Caco-2 (cell line): ENCODE measurements at regions not wholly inside any gene's neighbourhood (a gene's known extent, or its start where the extent isn't known, plus 50 kb on each side); places are given as distances from the start of the nearest gene placed in this dataset.

Experiments
- BruUV-seq: library from RNA; stranded (reverse); fragments of 400-500 nt; replicated peaks from 2 replicates; lab custom pipeline; 2021; lab: Mats Ljungman, UMichigan
- CTCF ChIA-PET: fragments of 300-600 bp; sonication (Branson Sonifier 250); formaldehyde crosslinking; loops from one replicate; lab custom pipeline; 2022; ENCODE audit warnings: antibody characterized with exemption; lab: Charles Lee
- POLR2A ChIA-PET: fragments of 300-600 bp; sonication (Branson Sonifier 250); formaldehyde crosslinking; loops from one replicate; lab custom pipeline; 2022; ENCODE audit warnings: antibody characterized with exemption; lab: Charles Lee
- DNase-seq, 2 experiments: peaks; one replicate each; pipeline versions ENCODE4 v3.0.0 to v3.0.0-alpha.2; 2020 to 2022
- H3K27me3 ChIP-seq: replicated peaks from 2 replicates; pipeline ENCODE4 v1.6.0; 2011; ENCODE audit warnings: low read length; ENCODE audit not compliant: control insufficient read depth, insufficient read depth
- H3K36me3 ChIP-seq: 2 replicates; pipeline ENCODE4 v1.5.1; 2011; ENCODE audit warnings: low read length; ENCODE audit not compliant: control insufficient read depth, insufficient read depth
- H3K4me1 ChIP-seq: fragments of 250-450 bp; sonication (Bioruptor Pico); 2 replicates; pipeline ENCODE4 v1.5.1; 2020; ENCODE audit warnings: mild to moderate bottlenecking
- H3K4me3 ChIP-seq: 2 replicates; pipeline ENCODE4 v1.5.1; 2011; ENCODE audit warnings: low read depth, mild to moderate bottlenecking, control low read depth, low read length
- H3K9me3 ChIP-seq: fragments of 250-450 bp; sonication (Bioruptor Pico); 2 replicates; pipeline ENCODE4 v1.5.1; 2020; ENCODE audit warnings: mild to moderate bottlenecking, moderate library complexity
- H3K27ac Mint-ChIP-seq: one replicate; pipeline ENCODE4 v1.8.0; 2022; ENCODE audit warnings: mixed read lengths; ENCODE audit not compliant: unreplicated experiment
- H3K27me3 Mint-ChIP-seq: one replicate; pipeline ENCODE4 v1.8.0; 2022; ENCODE audit warnings: mixed read lengths; ENCODE audit not compliant: insufficient read depth, unreplicated experiment
- H3K36me3 Mint-ChIP-seq: one replicate; pipeline ENCODE4 v1.8.0; 2022; ENCODE audit warnings: mild to moderate bottlenecking, mixed read lengths; ENCODE audit not compliant: insufficient read depth, unreplicated experiment
- H3K4me1 Mint-ChIP-seq: one replicate; pipeline ENCODE4 v1.8.0; 2022; ENCODE audit warnings: low read depth, mixed read lengths; ENCODE audit not compliant: unreplicated experiment
- H3K4me3 Mint-ChIP-seq: one replicate; pipeline ENCODE4 v1.8.0; 2022; ENCODE audit warnings: mild to moderate bottlenecking, moderate library complexity, mixed read lengths; ENCODE audit not compliant: unreplicated experiment
- H3K9me3 Mint-ChIP-seq: one replicate; pipeline ENCODE4 v1.8.0; 2022; ENCODE audit warnings: mixed read lengths; ENCODE audit not compliant: unreplicated experiment
- CTCF ChIP-seq, 2 experiments: fragments of 200-600 bp in 1 of 2; IDR thresholded peaks; 1 replicate in 1 of 2; 2 replicates in 1 of 2; pipeline versions ENCODE4 v1.5.1 to v1.8.0; 2011 to 2022; ENCODE audit warnings: antibody characterized with exemption in 1 of 2, control low read depth in 1 of 2, inconsistent platforms in 1 of 2, low read depth in 1 of 2, low read length in 1 of 2, mild to moderate bottlenecking in 1 of 2, moderate library complexity in 1 of 2; ENCODE audit not compliant: insufficient read depth in 1 of 2, severe bottlenecking in 1 of 2, unreplicated experiment in 1 of 2
- intact Hi-C: fragments of 100-400 bp; cut with micrococcal nuclease; formaldehyde crosslinking; loops from one replicate; pipeline ENCODE4 v1.10.0; 2022; ENCODE audit not compliant: unreplicated experiment

DNA sequence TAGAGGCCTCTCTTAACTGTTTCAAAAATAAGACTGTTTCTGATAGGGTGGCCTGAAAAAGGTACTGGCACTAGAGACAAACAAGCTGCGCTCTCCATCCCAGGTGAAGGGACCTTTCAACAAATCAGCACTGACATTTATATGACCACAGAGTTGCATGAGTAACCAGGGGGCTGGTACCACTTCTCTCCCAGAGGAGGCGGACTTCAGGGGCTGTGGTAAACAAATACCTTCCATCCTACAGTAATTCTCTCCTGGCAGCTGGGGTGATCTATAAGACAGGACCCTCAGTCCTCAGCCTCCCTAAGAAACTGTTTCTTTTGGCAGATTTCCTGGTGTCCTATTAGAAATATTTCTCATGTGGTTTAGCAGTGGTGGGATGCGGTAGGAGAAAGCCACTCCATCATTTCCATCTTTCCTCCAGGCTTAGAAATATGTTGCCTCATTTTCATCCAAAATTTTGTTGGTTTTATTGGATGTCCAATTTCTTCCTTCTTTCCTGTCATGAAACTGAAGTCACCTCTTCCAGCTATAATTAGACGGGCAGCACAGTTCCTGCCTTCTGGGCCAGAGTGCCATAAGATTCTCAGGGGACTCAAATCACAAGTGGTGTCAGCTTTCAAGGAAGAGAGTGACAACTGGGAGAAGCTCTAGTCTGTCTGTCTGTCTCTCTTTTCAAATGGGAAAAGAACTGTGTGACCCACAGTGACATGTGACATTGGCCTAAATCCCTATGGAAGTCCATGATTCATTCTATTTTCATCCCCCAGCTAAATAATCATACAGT is 96.4 kb downstream of the CYRIA start:
- Histone ChIP-seq H3K9me3 (peaks cover 3% of the 10 kb centered on the region; the same call in 1 of the 2 replicates), H3K36me3 (no peaks in the 10 kb centered on the region), H3K4me1 (peaks cover 14% of the 10 kb centered on the region), H3K27me3 (no peaks in the 10 kb centered on the region), H3K4me3 (no peak overlapping the region)
- intact Hi-C loops: no loop called here
- Mint-ChIP-seq H3K27me3 (peaks cover 3% of the 10 kb centered on the region), H3K4me1 (peaks cover 11% of the 10 kb centered on the region), H3K4me3 (no peak overlapping the region), H3K27ac (no peak overlapping the region), H3K36me3 (no peaks in the 10 kb centered on the region), H3K9me3 (peaks cover 18% of the 10 kb centered on the region)
- no peak for TF ChIP-seq CTCF (IDR thresholded peaks at IDR 0.05; ENCODE audit: insufficient read depth in 1 of 2, low read depth in 1 of 2, low read length in 1 of 2, severe bottlenecking in 1 of 2, unreplicated experiment in 1 of 2)
- DNase-seq: no peak
- POLR2A ChIA-PET: no interaction called here
- CTCF ChIA-PET: no interaction called here
- BruUV-seq: no TSS peak

- H3K27ac Mint-ChIP-seq: no peak overlapping the region
- no peaks in the 10 kb centered on the region for H3K27me3 ChIP-seq
- H3K4me1 Mint-ChIP-seq: peaks cover 11% of the 10 kb centered on the region
- no peaks in the 10 kb centered on the region for H3K36me3 ChIP-seq
- no peaks in the 10 kb centered on the region for H3K36me3 Mint-ChIP-seq
- POLR2A ChIA-PET: no interaction called here
- peaks cover 9% of the 10 kb centered on the region for H3K27me3 Mint-ChIP-seq
- H3K4me3 Mint-ChIP-seq: no peak overlapping the region
- peaks cover 14% of the 10 kb centered on the region for H3K4me1 ChIP-seq
- no peaks in the 10 kb centered on the region for H3K9me3 Mint-ChIP-seq
- H3K4me3 ChIP-seq: no peak overlapping the region
- intact Hi-C loops: no loop called here
- peak; percentile 10 to 44 for DNase-seq
- 0 out of 2 replicates have a peak, but pooled peaks cover 3% of the 10 kb centered on the region for H3K9me3 ChIP-seq
- BruUV-seq: no TSS peak
- TF ChIP-seq CTCF (IDR thresholded peaks at IDR 0.05; ENCODE audit: insufficient read depth in 1 of 2, low read depth in 1 of 2, low read length in 1 of 2, severe bottlenecking in 1 of 2, unreplicated experiment in 1 of 2): no peak
- CTCF ChIA-PET: no interaction called here
These were observed 98.9 kb downstream of the CYRIA start for GRCh38 chr2:16566701-16567100.

DNA sequence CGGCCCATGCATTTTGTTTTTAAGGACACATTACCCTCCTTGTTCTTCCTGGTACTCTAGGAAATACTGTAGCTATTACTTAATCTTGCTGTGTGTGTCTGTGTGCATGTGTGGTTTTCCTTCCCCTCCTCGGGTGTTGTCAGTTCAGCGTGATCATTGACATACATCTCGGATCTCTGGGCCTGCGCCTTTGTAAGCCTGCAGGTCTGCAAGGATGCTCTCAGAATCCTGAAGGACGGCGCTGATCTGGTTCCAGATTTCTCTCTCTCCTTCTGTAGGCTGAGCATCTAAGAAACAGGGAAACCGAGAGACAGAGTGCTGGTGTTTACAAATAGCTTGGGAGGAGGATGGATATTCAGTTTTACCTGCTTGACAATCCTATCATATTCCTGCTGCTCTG is 100.2 kb downstream of the CYRIA start:
- Mint-ChIP-seq H3K4me3 (no peak overlapping the region), H3K27ac (no peak overlapping the region), H3K9me3 (no peaks in the 10 kb centered on the region), H3K36me3 (no peaks in the 10 kb centered on the region), H3K4me1 (peaks cover 11% of the 10 kb centered on the region), H3K27me3 (peaks cover 11% of the 10 kb centered on the region)
- H3K36me3 ChIP-seq: no peaks in the 10 kb centered on the region
- no peaks in the 10 kb centered on the region for H3K27me3 ChIP-seq
- no peak for DNase-seq
- TF ChIP-seq CTCF (IDR thresholded peaks at IDR 0.05; ENCODE audit: insufficient read depth in 1 of 2, low read depth in 1 of 2, low read length in 1 of 2, severe bottlenecking in 1 of 2, unreplicated experiment in 1 of 2): no peak
- intact Hi-C loops: no loop called here
- BruUV-seq: no TSS peak
- H3K4me1 ChIP-seq: peaks cover 14% of the 10 kb centered on the region
- 0 out of 2 replicates have a peak, but pooled peaks cover 3% of the 10 kb centered on the region for H3K9me3 ChIP-seq
- ChIA-PET CTCF (no interaction called here), POLR2A (no interaction called here)
- no peak overlapping the region for H3K4me3 ChIP-seq
